Jurkat, Clone E6-1 (cell line): ENCODE measurements at regions not wholly inside any gene's neighbourhood (a gene's known extent, or its start where the extent isn't known, plus 50 kb on each side); places are given as distances from the start of the nearest gene placed in this dataset.

Experiments used
- DNase-seq: peaks from one replicate; pipeline ENCODE4 v3.0.0-alpha.2; 2011; ENCODE audit warnings: low read depth, low spot score
- H3K4me3 ChIP-seq: 2 replicates; pipeline ENCODE4 v1.5.1; 2011; ENCODE audit warnings: mild to moderate bottlenecking, low read length, control low read depth, moderate library complexity

DNA sequence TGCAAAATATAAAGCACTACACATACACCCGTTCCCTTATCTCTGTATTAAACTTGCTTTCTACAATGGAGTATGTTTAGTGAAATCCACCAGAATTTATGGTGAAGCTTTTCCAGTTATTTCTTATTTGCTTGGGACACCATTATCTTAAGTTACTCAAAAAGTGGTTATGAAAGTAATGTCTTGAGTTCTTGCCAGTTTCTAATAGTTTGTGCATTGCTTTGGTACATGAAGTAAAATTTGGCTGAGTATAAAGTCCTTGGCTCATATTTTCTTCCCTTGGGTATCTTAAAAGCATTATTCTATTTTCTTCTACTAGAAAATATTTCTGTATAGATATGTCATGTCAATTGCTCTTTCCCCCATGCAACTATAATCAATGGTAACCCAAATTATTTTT, 85.2 kb downstream of the POLR1F start:
- H3K4me3 ChIP-seq: no peak overlapping the region
- no peak for DNase-seq

DNA sequence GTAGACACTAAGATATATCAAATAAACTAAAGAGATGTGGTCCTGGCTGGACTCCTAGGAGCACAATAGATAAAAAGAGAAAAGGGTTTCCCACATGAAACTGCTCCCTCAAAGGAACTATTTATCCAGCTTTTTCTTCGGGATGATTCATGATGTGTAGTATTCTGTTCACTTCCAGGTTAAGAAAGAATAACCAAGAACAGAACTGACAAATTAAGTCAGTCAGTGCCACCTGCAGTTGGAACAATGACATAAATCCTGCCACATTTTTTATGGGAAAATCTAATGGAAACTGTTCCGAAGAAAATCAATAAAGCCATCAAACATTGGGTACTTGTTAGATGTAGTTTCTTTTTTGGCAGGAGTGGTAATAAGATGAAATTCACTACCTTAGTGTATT, 87.1 kb downstream of the POLR1F start:
- DNase-seq: no peak
- H3K4me3 ChIP-seq: no peak overlapping the region

DNA sequence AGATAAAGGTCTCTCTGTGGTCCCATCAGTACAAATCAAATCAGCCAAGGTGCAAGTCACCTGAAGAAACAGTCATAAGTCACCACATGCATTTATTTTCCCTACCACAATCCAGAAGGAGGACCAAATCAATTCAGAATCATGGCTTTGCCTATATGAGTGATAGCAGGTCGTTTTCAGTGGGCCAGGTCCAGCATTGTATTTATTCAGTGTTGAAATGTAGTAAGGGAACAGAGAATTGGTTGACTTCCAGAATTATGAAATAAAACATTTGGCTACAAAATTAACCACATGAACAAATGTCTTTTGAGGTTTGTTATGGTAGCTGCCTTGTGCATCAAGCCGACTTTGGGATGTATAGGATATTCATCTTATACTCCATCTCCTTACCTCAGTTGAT, 88.4 kb downstream of the POLR1F start:
- DNase-seq: no peak
- no peak overlapping the region for H3K4me3 ChIP-seq

DNA sequence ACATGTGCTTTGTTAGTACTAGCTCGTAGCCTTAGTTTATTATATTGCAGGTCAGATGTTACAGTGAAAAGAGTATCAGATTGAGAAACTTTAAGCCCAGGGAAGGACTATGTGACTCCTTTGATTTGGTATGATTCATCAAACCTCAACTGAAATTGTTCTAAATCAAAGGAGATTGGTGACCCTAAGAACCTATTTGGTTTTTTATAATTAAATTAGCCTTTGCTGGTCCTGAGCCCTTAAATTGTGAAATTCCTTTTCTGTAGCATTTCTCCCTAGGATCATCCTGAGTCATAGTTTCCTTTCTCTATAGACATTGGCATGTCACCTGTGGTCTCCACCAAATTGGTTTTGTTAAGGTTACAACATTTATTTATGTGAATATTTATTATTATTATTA, 89.7 kb downstream of the POLR1F start:
- no peak overlapping the region for H3K4me3 ChIP-seq
- no peak for DNase-seq

- no peak overlapping the region for H3K4me3 ChIP-seq
- DNase-seq: no peak
Measured at GRCh38 chr7:19617901-19618300, 90.9 kb downstream of the POLR1F start.

DNA sequence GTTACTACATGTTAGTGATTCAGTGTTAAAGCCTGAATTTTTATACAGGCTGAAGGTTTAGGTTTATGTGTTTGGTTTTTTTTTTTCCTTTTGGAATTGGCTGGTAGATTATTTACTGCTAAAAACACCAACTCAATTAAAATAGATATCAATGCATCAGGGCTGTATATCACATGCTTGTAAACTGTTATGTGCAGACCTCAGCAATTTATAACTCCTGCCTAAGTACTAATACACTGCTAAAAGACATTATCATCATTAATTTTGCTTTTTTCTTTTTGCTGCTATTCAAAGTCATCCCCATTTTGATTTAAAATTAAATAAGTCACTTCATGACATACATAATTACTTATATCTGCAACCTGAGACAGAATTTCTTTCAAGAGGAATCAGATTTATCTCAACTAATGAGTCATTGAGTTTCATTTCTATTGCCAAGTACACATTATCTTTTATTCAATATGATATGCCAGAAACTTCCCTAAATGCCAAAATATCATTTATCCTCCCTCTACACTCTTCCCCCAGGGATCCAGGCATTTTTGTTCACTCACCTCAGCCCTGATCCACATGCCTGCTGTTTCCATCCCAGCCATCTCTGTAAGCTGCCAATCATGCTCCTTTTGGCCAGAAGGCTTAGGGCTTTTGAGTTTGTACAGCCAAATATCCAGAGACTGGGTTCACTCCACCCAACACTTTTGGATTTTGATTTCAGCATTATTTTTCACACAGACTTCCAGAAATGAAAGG, 98.5 kb downstream of the POLR1F start:
- DNase-seq: no peak
- no peak overlapping the region for H3K4me3 ChIP-seq

DNA sequence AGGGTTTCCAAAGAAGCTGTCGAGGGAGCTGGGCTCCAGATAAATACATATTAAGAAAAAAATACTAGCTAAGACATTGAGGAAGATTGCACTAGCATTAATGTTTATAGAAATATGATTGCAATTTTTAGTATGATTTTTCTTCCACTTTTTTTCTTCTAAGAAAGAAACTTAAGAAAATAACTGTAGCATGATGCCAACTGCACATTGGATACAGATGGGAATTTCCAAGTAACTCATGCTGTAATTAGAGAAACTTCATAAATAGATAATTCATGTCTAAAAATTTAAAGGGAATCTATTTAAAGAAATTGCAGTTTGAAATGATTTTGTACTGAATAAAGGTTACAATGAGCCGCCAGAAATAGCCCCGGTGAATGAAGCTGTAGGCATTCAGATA, 119.4 kb downstream of the POLR1F start:
- no peak for DNase-seq
- no peak overlapping the region for H3K4me3 ChIP-seq

DNA sequence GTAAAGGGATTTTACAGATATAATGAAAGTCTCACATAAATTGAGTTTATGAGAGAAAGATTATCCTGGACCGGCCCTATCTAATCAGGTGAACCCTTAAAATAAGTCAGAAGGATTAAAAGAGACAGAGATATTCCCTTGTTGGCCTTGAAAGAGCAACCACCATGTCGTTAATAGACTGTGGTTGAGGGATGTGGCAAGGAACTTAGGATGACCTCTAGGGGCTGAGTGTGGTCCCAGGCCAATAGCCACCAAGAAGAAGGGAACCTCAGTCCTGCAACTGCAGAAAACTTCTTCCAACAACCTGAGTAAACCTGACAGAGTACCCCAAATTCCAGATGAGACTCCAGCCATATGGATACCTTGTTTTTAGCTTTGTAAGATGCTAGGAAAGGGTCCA, 121.5 kb downstream of the POLR1F start:
- no peak overlapping the region for H3K4me3 ChIP-seq
- no peak for DNase-seq

DNA sequence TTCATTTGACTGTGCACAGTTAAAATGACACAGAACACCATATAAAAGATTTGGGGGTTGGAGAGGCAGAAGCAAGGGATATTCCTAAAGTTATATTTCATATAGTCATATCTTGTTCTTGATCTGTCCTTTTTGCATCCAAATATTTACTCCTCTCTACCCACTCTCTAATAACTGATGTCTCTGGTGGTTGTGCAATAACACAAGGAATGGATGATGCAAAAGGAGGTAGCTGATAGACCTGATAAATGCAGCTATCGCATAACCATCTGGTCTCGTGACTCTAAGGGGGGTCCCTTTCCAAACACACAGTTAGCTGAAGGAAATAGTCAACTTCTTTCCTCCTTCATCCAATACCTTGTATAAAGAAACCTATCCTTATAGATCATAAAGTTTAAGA, 123.1 kb downstream of the POLR1F start:
- no peak overlapping the region for H3K4me3 ChIP-seq
- no peak for DNase-seq

- H3K4me3 ChIP-seq: no peak overlapping the region
Measured at GRCh38 chr7:19575909-19576557, 132.8 kb downstream of the POLR1F start.

GRCh38 chr7:19574131-19574530, 134.7 kb downstream of the POLR1F start:
- H3K4me3 ChIP-seq: no peak overlapping the region
- no peak for DNase-seq

More at GRCh38 chr7:19575909-19576557, 132.8 kb downstream of the POLR1F start:
- DNase-seq: no peak

- H3K4me3 ChIP-seq: no peak overlapping the region
- no peak for DNase-seq
Measured at GRCh38 chr7:19572566-19572965, 136.3 kb downstream of the POLR1F start.

- no peak overlapping the region for H3K4me3 ChIP-seq
- DNase-seq: no peak
Measured at GRCh38 chr7:19567011-19567410, 141.8 kb downstream of the POLR1F start.

GRCh38 chr7:19565602-19566001, 143.2 kb downstream of the POLR1F start:
- no peak overlapping the region for H3K4me3 ChIP-seq
- no peak for DNase-seq

DNA sequence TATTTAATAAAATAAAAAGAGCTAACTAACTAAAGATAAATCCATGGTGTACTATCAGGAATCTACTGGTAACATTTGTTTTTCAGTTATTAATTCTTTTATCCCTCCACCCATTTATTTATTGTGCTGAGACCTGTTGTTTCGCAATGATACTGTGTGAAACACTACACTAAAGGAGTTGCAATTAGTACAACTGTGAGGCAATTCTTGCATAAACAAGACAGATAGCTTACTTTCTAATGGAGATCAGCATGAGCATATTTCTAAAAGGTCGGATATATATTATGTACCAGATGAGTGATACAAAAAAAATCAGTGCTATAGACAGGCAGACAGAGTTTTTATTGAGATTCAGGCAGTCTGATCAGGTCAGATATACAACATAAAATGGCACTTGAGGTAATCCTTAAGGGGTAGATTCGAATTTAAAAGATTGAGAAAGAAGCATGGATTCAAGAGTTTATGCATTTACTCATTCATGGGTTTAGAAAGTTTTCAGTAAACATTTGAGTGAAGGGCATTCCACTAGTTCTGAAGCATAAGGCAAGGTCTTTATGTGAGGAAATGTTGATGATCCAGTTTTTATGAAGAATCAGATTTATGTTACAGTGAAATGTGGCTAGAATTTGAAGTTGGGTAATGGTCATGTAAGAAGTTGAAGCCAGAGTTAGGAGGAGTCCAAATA, 147.6 kb downstream of the POLR1F start:
- no peak overlapping the region for H3K4me3 ChIP-seq
- DNase-seq: no peak

GRCh38 chr7:19560111-19560883, 148.5 kb downstream of the POLR1F start:
- no peak for DNase-seq
- no peak overlapping the region for H3K4me3 ChIP-seq

DNA sequence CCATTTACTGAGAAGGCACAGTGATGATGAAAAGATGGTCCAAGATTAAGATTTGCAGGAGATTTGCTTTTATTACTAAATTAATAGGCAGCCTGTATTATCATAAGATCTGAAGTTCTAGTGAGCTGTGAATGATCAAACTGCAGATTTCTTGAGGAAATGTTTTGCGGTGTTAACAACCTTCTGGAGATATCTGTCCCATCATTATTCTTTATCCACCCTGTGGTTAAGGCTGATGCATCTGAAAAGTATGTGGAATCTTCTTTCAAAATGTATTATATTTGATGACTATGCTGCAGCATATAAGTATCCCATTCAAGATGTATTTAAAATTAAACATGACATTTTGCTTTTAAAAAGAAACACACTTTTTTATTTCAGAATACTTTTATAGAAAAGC, 150.3 kb downstream of the POLR1F start:
- no peak overlapping the region for H3K4me3 ChIP-seq
- no peak for DNase-seq

GRCh38 chr7:19557726-19558465, 150.9 kb downstream of the POLR1F start:
- H3K4me3 ChIP-seq: no peak overlapping the region
- no peak for DNase-seq

DNA sequence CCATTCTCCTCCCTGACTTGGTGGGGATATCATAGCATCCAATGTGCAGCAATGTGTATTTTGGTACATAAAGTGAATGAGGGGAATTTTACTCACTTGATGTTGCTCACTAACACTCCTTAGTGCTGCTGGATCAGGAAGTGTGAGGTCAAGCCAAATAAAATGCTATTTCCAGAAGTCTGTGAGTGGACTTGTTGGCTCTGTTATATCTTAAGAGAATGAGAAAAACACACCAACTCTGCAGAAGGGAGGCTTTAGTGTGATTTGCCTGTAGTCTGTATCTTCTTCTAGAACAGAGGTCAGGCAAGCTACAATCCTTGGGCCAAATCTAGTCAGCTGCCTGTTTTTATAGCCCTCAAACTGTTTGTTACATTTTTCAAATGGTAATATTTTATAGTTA, 154.3 kb downstream of the POLR1F start:
- H3K4me3 ChIP-seq: no peak overlapping the region
- no peak for DNase-seq
